HG03039 (cell line): ENCODE measurements at regions not wholly inside any gene's neighbourhood (a gene's known extent, or its start where the extent isn't known, plus 50 kb on each side); places are given as distances from the start of the nearest gene placed in this dataset.
A peak's percentile ranks its signal among the peaks of the same experiment; 100 is the strongest.
"Not testable (repeated sequence)": the region's sequence is repeated elsewhere in the genome, so short reads cannot be mapped to it uniquely, and the experiment has no call there.

Source experiments
- ATAC-seq: cut with Tn5 transposase; IDR thresholded peaks from one replicate; pipeline ENCODE4 v1.9.1; 2021; ENCODE audit warnings: mild to moderate bottlenecking, moderate library complexity; ENCODE audit not compliant: unreplicated experiment

DNA sequence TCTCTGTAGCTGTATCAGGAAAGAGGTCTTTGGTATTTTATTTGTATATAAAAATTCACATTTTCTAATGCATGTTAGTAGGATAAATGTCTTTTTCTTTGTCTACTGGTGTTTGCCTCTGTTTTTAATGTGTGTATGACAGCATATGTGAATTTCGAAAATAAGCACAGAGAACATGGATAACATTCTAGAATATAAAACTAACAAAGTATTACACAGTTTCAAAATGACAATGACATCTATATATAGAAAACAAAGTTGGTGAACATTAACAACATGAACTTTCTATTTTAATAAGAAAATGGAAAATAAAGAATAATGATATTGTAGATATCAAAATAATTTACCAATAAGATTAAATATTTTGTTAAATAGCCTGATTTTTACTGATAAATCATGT lies 608.0 kb downstream of the COL12A1 start:
- peak; percentile 26 for ATAC-seq

DNA sequence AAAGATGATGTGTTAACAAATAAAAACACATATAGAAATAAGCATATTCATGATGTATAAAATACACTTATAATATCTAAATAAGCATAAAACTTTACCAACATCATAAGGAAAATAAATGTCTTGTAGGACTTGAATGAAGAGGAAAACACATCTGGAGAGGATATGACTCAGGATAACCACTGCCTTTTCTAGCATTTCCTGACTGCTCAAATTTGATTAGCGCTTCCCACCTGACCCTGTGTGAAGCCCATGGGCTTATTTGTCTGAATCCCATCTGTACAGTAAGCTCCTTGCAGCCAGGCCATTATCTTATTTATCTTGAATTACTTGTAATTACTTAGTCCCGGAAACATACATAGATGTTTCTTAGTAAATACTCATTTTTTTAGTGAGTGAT lies 608.6 kb downstream of the COL12A1 start:
- no peak for ATAC-seq

DNA sequence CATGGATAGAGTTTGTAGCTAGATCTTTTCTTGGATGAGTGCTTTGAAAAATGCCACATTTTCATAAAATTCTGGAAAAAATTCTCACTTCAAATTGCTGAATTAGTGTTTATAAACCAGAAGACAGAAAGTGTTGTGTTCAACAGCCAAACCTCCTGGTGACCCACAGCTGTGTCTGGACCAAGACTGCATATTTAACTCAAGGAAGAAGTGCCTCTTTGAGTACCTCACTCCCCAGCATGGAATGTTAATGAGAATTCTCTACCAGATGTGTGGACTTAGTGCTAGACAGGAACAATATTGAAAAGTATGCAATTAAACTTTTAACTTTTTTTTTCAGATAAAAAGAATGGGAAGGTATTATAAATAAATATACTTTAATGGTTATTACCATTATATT lies 609.3 kb downstream of the COL12A1 start:
- ATAC-seq: no peak

DNA sequence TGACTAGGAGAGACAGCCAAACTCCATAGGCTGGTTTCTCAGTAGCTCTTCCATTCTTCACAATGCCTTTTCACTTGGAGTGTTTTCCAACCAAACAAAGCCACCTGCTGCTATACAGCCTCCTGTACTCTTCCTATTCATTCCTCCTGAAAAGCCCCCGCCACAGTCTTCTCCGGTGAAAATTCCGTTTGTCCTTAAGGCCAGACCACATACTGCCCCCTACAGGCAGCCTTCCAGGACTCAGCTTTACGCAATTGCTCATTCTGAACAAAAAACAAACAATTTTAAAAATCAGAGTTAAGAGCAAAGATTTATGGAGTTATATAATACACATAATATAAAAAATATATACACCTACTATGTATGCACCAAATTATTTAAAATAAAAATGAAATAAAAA lies 611.5 kb downstream of the COL12A1 start:
- ATAC-seq: not testable (repeated sequence)

DNA sequence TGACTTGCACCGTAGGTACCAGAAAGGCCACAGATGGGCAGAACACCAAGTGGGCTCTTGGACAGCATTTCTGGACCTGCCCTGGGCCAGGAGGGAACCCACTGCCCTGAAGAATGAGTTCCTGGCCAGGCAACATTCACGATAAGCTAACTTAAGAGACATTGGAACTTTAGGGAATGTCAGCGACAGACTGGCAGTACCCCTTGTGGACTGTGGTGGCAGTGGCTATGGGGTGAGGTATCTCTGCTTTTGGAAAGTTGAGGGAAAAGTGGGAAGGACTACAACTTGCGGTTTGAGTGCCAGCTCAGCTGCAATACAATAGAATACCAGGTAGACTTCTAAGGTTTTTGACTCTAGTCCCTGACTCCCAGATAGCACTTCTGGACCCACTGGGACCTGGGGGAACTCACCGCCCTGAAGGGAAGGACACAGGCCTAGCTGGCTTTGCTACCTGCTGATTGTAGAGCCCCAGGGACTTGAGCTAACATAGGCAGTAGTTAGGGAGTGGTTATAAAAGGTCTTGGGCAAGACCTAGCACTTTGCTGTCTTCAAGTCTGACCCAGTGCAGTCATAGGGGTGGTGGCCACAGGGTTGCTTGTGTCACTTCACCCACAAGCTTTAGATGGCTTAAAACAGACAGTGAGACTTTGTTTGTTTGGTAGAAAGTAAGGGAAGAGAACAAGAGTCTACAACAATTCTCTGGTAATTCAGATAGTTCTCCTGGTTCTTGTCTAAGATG lies 617.6 kb downstream of the COL12A1 start:
- ATAC-seq: no peak

DNA sequence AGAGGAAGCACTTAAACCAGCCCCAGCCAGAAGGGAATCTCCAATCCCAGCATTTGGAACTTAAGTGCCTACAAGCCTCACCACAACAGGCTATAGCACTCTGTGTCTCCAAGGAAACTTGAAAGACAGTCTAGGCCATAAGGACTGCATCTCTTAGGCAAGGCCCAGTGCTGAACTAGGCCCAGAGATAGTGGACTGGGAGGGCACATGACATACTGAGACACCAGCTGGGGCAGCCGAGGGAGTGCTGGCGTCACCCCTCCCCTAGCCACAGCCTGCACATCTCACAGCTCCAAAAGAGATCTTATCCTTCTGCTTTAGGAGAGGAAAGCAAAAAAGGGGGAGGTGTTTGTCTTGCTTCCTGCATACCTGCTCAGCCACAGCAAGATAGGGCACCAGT lies 618.5 kb downstream of the COL12A1 start:
- no peak for ATAC-seq

DNA sequence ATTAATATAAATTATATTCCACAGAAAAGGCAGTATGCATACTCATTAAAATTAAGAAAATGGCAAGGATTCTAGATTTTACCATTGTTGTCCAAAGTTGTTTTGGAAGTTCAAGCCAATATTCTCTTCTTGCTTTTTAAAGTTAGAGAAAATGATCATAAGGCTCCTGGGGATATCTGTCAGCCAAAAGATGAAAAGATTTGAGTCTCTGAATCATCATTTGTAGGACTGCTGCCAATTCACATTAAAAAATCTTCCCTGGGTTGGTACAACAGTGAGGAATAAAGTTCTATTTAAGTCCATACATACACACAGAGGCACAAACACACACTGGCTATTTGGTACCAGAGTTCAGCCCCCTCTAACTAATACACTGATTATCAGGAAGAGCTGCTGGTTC lies 620.1 kb downstream of the COL12A1 start:
- no peak for ATAC-seq

DNA sequence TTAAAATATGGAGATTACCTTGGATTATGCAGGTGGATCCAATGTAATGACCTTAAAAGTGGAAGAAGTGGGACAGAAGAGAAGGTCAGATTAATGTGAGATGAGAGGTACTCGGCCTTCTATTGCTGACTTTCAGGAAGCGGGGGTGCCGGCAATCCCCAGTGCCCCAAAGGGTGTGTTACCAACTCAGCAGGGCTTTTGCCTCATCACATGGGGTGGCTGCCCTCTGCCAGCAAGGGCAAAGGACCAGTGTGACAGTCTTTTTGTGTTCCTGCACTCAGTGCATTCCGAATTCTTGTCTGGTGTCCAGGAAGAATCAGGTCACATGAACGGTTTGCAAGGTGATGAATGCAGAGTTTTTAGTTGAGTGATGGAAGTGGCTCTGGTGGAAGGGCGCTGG lies 624.2 kb downstream of the COL12A1 start:
- ATAC-seq: no peak

DNA sequence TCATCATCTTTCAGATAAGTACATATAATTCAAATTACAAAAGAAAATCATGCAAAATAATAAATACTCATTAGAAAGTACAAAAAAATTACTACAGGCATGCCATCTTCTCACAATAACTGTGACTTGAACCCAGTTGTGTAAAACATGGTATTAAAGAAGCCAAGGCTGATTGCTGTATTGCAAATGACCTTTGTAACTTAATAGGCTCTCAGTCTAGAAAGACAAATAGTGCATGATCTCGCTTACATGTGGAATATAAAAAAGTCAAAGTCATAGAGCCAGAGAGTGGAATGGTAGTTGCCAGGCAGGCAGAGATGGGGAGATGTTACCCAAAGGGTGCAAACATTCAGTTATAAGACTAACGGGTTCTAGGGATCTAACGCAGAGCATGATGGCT lies 626.1 kb downstream of the COL12A1 start:
- ATAC-seq: no peak

DNA sequence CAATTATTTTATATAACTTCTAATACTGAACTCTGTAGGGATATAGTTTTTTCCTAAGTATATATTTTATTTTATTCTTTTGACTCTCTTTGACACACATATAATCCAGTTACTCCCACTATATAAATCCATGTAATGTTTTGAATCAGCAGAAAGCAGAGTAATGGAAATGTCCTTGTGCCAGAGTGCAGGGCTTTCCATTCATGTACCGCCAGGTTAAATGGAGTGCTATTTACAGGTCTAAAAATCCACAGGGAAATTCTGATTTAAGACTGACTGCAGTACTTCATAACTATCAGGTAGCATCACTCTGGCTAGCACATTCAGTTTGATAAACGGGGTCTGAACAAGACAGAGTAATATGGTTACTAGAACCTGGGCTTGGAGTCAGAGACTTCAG lies 626.8 kb downstream of the COL12A1 start:
- ATAC-seq: no peak

DNA sequence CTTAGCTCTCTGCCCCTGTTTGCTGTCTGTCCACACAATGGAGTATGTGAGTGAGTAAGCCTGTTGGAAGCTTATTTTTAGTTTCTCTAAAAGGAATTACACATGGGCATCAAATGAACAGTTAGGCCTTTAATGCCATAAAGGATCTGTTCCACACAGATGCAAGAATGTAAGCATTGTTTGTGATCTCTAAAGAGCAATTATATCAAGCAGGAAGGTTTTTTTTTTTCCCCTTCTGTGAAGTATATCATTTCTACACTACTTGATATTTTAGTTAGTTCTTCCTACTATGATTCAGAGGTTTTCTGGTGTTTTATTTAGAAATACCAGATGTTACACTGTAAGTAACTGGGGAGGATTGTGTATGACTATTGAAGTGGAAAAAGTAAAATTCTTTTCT lies 627.5 kb downstream of the COL12A1 start:
- ATAC-seq: no peak

DNA sequence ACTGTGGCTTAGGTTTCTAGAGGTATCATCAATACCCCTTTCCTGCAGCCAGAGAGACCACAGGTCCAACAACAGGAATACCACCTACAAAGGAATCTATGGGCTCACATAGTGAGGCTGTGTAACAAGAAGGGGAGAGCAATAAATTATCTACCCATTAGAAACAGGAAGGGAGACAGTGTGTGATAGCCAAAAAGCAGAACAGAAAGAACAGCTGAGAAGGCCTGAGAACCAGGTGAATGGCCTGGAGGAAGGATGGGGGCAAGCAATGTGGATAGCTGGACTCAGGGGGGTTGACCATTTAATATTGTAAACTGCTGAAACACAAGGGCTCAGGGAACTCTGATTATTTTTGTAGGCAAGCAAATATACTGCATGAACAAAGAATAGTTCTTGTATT lies 628.2 kb downstream of the COL12A1 start:
- ATAC-seq: peak; percentile 77

DNA sequence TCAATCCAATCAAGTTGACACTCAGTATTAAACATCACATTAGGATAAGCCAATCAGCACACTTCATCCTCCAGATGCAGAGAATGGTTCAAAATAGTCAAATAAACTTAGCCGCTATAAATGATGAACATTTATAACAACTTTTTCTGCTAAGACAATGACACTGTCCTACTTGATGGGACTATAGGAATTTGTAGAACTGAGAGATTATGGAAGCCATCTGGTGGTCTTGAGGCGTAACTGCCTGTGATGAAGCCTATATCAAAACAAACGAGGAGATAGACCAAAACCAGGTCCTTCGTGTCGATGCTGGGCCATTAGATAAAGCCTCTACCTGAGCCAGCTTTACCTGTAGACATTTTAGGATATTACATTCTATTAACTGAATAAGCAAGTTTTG lies 631.1 kb downstream of the COL12A1 start:
- ATAC-seq: no peak

DNA sequence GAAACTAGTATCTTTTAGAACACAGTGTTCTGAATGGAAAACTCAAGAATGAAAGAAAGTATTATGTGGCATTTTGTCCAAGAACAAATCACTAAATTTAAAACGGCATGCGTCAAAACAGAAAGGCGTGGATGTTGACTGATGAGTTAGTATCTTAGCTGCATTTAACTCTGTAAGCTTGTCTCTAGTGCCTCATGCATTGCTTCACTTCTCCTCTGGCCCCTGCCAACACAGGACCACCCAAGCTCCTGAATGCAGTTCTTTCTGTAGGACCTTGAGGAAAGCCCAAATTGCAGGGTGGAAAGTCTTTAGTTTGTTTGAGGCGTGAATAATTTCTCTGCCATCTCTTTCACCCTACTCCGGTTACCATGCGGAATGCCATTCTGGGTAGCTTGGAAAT lies 632.2 kb downstream of the COL12A1 start:
- ATAC-seq: no peak

DNA sequence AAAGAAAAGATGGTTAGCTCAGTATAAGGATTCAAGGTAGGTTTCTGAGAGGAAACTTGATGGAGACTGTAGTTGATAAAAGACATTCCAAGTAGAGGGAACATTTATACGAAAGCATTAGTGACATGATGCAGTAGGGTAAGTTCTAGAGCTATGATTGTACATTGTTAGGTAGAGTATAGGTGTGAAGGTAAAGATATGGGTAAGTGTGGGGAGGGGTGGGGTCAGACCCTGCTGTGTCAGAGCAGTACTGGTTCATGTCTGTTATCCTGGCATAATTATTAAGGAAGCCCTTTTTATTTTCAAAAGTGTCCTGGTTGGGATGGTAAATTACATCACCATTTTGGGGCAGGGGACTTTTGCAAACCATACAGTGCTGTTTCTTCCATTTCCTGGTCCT lies 635.8 kb downstream of the COL12A1 start:
- ATAC-seq: no peak

DNA sequence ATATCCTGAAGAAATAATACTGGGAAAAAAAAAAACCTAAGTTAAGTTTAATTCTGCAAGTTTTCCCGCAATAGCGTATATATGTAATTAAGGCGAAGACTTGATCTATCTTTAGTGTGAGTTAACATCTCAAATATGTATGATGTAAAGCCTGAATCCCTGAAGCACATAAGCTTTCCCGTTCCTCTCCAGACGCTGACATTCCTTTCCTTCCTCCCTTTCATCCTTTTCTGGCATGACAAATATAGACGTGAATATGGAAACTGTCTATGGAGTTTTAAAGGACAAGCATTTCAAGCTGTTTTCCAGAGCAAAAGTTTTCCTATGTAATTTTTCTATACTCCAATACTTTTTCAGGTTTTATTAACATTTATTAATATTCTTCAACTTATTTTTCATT lies 637.0 kb downstream of the COL12A1 start:
- no peak for ATAC-seq

DNA sequence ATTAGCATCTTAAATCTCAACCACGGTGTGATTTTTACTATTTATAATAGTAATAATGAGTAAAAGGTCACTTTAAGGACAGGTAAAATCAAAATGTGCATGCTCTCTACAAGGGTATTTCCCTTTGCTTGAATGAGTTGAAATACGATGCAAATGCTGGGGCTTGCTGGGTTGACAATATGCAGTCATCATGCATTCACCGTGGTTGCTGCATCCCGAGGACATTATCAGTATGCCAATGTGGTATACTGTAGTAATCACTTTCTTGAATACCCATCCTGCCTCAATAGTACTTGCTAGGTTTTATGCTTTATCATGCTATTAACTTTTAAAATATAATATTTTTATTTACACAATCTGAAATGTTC lies 637.9 kb downstream of the COL12A1 start:
- ATAC-seq: not testable (repeated sequence)

DNA sequence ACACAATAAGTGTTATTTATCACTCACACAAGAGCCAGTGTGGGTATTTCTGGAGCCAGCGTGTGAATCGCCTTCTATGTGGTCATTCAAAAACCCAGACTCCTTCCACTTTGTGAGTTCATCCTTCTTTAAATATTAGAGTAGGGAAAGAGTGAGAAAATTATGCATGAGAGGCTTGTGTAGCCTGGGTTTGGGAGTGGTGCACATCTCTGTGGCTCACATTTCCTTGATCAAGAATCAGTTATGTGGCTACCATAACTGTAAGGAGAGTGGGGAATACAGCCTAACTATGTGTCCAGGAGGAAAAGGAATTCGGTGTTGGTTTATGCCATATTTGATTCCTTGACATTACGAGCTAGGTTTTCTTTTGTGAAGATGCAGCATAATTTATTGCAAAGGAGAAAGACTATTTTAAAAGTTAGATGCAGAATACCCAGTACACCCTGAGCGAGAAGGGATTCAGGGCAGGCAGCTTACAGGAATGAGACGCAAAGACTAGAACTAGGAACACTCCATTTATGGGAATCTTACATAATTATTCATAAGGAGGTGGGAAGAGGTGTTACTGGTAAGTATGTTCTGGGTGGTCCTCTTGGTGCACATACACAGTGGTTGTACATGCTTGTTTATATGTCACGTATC lies 638.5 kb downstream of the COL12A1 start:
- no peak for ATAC-seq

DNA sequence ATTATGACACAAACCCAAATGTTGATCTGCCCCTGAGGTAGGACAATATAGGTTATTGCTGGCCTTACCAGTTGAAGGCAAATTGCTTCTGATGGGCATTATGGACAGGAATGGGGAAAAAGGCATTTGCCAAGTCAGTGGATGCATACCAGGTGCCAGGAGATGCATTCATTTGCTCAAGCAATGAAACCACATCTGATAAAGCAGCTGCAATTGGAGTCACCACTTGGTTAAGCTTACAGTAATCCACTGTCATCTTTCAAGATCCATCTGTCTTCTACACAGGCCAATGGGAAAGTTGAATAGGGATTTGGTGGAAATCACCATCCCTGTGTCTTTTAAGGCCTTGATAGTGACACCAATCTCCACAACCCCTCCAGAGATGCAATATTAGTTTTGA lies 648.6 kb downstream of the COL12A1 start:
- no peak for ATAC-seq

DNA sequence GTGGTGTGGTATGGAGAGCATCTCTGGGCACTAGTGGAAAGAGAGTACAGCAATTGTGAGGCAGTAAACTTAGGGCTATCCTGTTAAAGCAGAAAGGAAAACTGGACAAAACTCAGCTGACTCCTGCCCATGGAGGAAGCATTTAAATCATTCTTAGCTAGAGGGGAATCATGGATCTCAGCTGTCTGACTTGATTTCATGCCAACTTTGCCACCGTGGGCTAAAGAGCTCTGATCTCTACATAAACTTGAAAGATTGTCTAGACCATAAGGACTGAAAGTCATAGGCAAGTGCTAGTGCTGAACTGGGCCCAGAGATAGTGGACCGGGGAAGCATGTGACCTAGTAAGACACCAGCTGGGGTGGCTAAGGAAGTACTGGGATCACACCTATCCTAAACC lies 651.8 kb downstream of the COL12A1 start:
- ATAC-seq: no peak

DNA sequence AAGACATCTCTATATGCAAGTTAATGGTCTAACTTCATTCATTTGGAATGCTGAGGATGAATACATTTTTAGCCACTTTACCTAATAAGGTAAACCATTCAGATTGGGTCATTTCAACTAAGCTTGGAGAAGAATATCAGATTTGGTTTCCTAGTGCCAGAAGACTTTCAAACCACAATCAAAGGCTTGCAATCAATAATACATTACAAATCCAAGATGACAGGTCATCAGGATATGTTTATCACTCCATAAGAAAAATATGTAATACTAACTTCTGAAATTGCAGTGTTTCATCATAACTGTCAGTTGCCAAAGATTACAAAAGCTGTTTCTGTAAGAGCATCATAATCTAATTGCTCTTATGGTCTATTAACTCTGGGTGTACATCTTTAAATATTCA lies 654.0 kb downstream of the COL12A1 start:
- no peak for ATAC-seq

DNA sequence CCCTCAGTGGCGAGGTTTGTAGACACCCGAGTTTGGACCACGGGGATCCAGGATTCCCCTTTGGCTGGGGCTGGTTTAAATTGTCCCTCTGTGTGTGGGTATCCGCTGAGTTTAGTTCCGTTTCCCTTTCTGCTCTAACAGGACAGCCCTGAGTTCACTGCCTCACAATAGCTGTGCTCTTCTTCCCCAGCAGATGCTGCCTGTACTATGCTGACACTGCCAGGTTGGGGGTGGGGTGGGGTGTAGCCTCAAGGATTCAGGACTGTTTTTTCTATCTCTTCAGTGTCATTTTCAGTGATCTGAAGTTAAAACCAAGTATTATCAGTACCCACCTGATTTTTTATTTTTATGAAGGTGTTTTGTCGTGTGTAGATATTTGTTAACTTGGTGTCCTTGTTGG lies 655.0 kb downstream of the COL12A1 start:
- no peak for ATAC-seq

DNA sequence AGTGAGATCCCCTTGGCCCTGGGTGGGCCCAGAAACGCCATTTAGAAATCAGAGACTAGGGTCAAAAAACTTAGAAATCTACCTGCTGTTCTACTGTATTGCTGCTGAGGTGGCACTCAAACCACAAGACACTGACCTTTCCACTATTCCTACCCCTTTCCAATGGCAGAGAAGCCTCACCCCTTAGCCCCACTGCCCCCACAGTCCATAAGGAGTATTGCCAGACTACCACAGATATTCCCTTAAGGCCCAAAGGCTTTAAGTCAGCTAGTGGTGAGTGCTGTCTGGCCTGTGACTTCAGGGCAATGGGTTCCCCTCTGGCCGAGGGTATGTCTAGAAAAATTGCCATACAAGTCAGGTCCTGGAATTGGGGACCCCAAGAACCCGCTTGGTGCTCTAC lies 656.1 kb downstream of the COL12A1 start:
- no peak for ATAC-seq
